HUES6 (cell line): ENCODE measurements at regions not wholly inside any gene's neighbourhood (a gene's known extent, or its start where the extent isn't known, plus 50 kb on each side); places are given as distances from the start of the nearest gene placed in this dataset.

Experiments
- H3K27ac ChIP-seq: 2 replicates; pipeline ENCODE4 v1.7.0; 2013; ENCODE audit warnings: low read depth, mild to moderate bottlenecking, low read length, inconsistent platforms
- H3K27me3 ChIP-seq: 2 replicates; pipeline ENCODE4 v1.6.1; 2013; ENCODE audit warnings: low read length; ENCODE audit not compliant: control insufficient read depth, insufficient read depth
- H3K36me3 ChIP-seq: 2 replicates; pipeline ENCODE4 v1.6.1; 2013; ENCODE audit warnings: low read length; ENCODE audit not compliant: control insufficient read depth, insufficient read depth
- H3K4me1 ChIP-seq: 2 replicates; pipeline ENCODE4 v1.6.1; 2013; ENCODE audit warnings: low read length; ENCODE audit not compliant: control insufficient read depth, insufficient read depth
- H3K4me3 ChIP-seq: 2 replicates; pipeline ENCODE4 v1.5.1; 2013; ENCODE audit warnings: low read depth, low read length
- H3K9ac ChIP-seq: one replicate; pipeline ENCODE4 v1.6.1; 2013; ENCODE audit warnings: mild to moderate bottlenecking, low read length
- H3K9me3 ChIP-seq: 2 replicates; pipeline ENCODE4 v1.6.1; 2013; ENCODE audit warnings: low read depth, low read length; ENCODE audit not compliant: control insufficient read depth, insufficient read depth

DNA sequence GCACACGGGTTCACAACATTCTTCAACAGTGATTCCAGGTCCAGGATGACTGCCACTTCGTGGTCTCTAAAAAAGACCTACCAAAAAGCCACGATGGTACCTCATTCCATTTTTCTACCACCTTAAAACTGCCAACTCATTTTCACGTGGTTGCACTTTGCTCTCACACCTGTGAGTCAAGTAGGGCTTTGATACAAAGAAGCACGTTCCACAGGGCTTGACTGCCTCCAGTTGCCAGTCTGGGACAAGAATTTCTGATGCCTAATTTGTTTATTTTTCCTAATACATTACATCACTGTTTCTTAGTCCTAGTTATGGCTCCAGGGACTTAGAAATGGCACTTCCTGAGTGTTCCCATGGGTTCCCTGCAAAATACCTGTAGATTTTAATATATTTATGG, 911.6 kb upstream of the EEF2KMT start:
- no peak overlapping the region for H3K27ac ChIP-seq
- no peak overlapping the region for H3K9ac ChIP-seq
- 0 out of 2 replicates have a peak, but pooled peaks cover 2% of the 10 kb centered on the region for H3K9me3 ChIP-seq
- H3K27me3 ChIP-seq: no peaks in the 10 kb centered on the region
- H3K4me3 ChIP-seq: no peak overlapping the region
- H3K36me3 ChIP-seq: no peaks in the 10 kb centered on the region
- peaks cover 6% of the 10 kb centered on the region; the same call in 1 of the 2 replicates for H3K4me1 ChIP-seq

DNA sequence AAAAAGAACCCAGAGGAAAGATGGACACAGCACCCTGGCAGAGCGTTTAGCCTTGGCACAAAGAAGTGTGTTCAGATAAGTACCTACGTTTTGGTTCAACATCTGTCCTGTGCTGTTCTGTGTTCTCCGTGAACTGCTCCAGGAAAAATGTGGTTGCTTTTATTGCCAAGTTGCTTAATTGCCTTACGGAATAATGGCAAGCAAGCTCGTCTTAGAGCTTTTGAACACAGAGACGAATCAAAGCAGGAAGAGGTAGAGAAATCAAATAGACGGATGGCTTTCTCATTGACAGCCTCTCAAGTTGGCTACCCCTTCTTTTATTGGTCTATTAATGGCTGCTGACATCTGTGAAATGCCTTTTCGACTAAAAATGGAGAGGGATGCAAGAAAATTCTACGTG, 911.1 kb upstream of the EEF2KMT start:
- Histone ChIP-seq H3K9ac (no peak overlapping the region), H3K36me3 (no peaks in the 10 kb centered on the region), H3K27ac (no peak overlapping the region), H3K4me3 (no peak overlapping the region), H3K27me3 (no peaks in the 10 kb centered on the region), H3K9me3 (0 out of 2 replicates have a peak, but pooled peaks cover 2% of the 10 kb centered on the region), H3K4me1 (peaks cover 6% of the 10 kb centered on the region; the same call in 1 of the 2 replicates)

DNA sequence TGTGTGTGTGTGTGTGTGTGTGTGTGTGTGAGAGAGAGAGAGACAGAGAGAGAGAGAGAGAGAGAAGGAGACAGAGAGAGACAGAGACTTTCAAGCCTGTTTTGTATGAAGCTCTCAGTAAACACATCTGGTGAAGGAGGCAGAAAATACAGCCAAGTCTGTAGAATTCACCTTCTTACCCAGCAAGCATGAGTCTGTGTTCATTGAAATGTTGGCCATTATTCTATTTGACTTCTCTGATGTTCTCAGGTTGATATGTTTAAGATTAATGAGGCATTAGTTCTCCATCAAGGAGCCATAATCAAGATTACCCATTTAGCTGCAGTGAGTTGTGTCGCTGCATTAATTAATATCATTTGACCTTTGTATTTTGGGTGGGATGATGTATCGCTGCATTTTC, 895.8 kb upstream of the EEF2KMT start:
- Histone ChIP-seq H3K27ac (no peak overlapping the region), H3K9ac (no peak overlapping the region), H3K4me3 (no peak overlapping the region), H3K27me3 (no peaks in the 10 kb centered on the region), H3K36me3 (no peaks in the 10 kb centered on the region), H3K9me3 (peaks cover 4% of the 10 kb centered on the region), H3K4me1 (peaks cover 1% of the 10 kb centered on the region; the same call in 1 of the 2 replicates)

DNA sequence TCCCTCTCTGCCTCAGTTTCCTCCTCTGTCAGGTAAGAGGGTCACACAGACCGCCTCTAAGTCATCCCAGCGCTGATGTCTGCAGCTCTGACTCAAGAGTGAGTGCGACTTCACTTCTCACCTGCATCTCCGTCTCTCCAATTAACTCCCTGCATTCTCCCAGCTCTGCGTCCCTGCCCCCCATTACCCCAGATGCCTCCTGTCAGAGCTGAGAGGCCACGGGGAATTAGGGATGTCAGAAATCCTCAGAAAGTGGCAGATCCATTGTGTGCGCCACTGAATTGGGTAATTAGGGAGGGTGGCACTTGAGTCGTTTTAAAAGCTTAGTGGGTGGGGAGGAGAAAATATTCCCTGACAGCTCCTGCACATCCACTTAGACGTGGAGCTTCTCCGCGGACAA, 885.4 kb upstream of the EEF2KMT start:
- no peaks in the 10 kb centered on the region for H3K36me3 ChIP-seq
- H3K27ac ChIP-seq: no peak overlapping the region
- no peaks in the 10 kb centered on the region for H3K9me3 ChIP-seq
- H3K4me1 ChIP-seq: peaks cover 27% of the 10 kb centered on the region
- H3K4me3 ChIP-seq: no peak overlapping the region
- peaks cover 11% of the 10 kb centered on the region; the same call in 1 of the 2 replicates for H3K27me3 ChIP-seq
- no peak overlapping the region for H3K9ac ChIP-seq

DNA sequence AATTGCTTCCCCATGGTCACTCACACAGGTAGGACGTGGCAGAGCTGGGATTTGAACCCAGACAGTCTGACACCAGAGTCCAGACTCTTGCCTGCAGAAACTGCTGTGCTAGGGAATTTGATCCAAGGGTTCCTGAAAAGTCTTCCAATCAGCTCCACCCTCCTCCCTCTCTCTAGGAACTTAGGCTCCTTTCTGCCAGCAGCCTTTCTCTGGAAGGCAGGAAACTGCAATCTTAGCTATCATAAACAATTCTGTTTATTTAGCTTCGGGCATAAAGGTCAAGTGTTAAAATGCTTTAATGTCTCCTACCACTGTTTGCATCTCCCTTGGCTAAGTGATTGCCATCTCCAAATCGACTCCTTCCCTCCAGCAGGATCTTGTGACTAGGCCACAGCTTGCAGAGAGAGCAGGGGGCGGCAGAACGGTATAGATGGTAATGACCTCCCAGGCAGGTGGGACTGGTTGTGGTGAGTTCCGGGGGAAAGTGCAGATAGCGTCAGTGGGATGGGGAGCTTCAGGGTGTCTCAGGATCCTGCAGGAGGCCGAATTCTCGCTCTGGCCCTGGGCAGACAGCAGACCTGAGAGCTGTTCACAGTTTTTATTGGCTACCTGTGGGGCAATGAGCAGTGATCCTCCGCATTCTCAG, 882.4 kb upstream of the EEF2KMT start:
- peaks cover 27% of the 10 kb centered on the region for H3K4me1 ChIP-seq

DNA sequence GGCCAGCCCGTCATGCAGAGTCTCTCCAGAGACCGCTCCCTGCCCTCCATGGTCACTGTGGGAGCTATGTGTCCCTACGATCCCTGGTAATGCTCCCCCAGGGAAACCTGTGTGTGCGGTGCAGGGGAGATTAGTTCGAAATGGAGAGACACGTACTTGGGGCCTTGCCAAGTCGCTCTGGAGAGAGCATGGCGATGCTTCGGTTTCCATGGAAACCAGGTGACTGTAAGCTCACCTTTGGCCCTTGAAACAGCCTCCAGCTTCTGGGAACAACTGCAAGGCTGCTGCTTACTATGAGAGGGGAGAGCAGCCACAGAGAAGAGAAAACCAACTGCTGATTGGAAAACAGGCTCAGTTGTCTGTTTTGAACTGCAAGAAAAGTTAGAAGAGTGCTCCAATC, 879.7 kb upstream of the EEF2KMT start:
- Histone ChIP-seq H3K36me3 (no peaks in the 10 kb centered on the region), H3K27ac (no peak overlapping the region), H3K9ac (no peak overlapping the region), H3K4me1 (peaks cover 12% of the 10 kb centered on the region), H3K9me3 (no peaks in the 10 kb centered on the region), H3K4me3 (no peak overlapping the region), H3K27me3 (peaks cover 4% of the 10 kb centered on the region; the same call in 1 of the 2 replicates)

More for the DNA sequence above, 882.4 kb upstream of the EEF2KMT start:
- no peak overlapping the region for H3K9ac ChIP-seq
- H3K36me3 ChIP-seq: no peaks in the 10 kb centered on the region
- H3K27me3 ChIP-seq: peaks cover 11% of the 10 kb centered on the region; the same call in 1 of the 2 replicates
- H3K4me3 ChIP-seq: no peak overlapping the region
- H3K27ac ChIP-seq: no peak overlapping the region
- no peaks in the 10 kb centered on the region for H3K9me3 ChIP-seq

DNA sequence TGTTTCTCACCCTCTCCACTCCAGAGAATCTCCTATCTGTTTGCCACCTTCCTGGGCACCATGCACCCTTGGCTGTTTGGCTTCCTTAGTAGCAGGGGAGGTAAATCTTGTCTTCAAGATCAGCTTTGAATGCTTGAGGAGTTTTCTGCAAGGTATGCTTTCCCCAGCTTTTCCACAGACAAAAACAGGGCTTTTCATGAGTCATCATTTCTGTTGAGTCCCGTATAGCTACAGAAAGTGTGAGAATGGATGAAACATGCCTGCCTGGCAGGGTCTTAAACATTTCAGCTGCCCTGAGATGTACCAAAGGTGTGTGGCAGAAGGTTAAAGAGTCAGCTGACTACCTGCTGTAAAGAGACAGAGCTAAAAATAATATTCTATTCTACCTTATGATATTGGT, 875.2 kb upstream of the EEF2KMT start:
- no peak overlapping the region for H3K27ac ChIP-seq
- no peaks in the 10 kb centered on the region for H3K27me3 ChIP-seq
- no peaks in the 10 kb centered on the region for H3K4me1 ChIP-seq
- H3K9ac ChIP-seq: no peak overlapping the region
- peaks cover 8% of the 10 kb centered on the region for H3K9me3 ChIP-seq
- no peak overlapping the region for H3K4me3 ChIP-seq
- H3K36me3 ChIP-seq: no peaks in the 10 kb centered on the region

DNA sequence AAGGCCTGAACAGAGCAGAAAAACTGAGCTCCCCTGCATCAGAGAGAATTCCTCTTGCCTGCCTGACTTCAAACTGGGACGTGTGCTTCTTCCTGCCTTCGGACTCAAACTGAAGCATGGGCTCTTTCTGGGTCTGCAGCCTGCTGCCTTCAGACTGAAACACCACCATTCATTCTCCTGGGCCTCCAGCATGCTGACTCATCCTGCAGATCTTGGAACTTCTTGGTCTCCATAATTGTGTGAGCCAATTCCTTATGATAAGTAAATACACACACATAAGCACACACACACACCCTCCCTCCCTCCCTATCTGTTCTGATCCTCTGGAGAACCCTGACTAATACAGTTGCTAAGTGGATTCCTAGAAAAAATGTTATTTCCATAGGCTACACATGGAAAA, 874.3 kb upstream of the EEF2KMT start:
- Histone ChIP-seq H3K36me3 (no peaks in the 10 kb centered on the region), H3K27me3 (no peaks in the 10 kb centered on the region), H3K4me1 (no peaks in the 10 kb centered on the region), H3K9me3 (peaks cover 8% of the 10 kb centered on the region), H3K27ac (no peak overlapping the region), H3K9ac (no peak overlapping the region), H3K4me3 (no peak overlapping the region)

DNA sequence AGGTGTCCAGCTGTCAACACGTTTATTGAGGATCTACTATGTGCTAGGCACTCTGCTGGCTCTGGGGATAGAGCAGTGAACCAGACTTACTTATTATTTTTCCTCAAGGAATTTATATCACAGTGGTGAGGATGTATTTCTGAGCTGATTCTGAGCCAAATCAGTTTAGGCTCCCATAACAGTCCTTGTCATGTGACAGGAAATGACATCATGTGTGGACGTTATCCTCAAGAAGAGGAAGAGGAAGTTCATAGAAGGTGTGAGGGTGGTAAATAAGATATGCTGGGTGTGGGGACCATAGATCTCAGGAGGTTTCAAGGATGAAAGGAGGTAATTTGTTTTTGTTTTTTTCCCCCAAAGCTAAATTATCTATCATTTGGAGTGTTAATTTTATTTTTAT, 873.5 kb upstream of the EEF2KMT start:
- H3K9me3 ChIP-seq: peaks cover 8% of the 10 kb centered on the region
- peaks cover 5% of the 10 kb centered on the region; the same call in 1 of the 2 replicates for H3K4me1 ChIP-seq
- no peaks in the 10 kb centered on the region for H3K36me3 ChIP-seq
- H3K27me3 ChIP-seq: no peaks in the 10 kb centered on the region
- H3K27ac ChIP-seq: no peak overlapping the region
- H3K4me3 ChIP-seq: no peak overlapping the region
- no peak overlapping the region for H3K9ac ChIP-seq

DNA sequence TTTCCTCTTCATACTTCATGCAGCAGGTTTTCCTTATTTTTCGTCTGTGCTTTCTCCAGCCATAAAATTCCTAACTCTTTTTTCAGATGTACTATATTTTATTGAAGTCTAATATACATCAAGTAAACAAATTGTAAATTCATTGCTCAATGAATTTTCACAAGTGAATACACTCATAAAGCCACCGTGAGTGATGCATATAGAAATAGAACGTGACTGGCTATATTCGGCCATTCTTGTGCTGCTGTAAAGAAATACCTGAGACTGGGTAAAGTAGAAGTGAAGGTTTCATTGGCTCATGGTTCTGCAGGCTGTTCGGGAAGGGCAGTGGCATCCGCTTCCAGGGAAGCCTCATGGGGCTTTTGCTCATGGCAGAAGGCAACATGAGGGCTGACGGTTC, 868.4 kb upstream of the EEF2KMT start:
- peaks cover 5% of the 10 kb centered on the region for H3K9me3 ChIP-seq
- no peak overlapping the region for H3K27ac ChIP-seq
- H3K4me3 ChIP-seq: no peak overlapping the region
- no peak overlapping the region for H3K9ac ChIP-seq
- no peaks in the 10 kb centered on the region for H3K36me3 ChIP-seq
- H3K27me3 ChIP-seq: no peaks in the 10 kb centered on the region
- peaks cover 5% of the 10 kb centered on the region; the same call in 1 of the 2 replicates for H3K4me1 ChIP-seq

DNA sequence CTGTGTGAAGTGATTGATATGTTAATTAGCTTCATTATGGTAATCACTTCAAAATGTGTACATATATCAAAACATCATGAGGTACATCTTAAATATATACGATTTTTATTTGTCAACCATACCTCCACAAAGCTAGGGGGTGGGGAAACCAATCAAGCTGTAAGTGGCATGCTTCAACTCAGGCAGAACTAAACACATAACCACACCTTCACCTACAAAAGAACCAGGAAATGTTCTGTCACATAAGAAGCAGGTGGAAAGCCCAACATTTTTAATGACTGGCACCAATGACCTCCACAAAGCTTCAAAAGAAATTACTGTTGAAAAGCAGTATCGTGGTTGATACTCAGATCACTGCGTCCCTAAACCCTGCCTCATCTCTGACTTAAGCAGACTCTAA, 867.7 kb upstream of the EEF2KMT start:
- Histone ChIP-seq H3K9ac (no peak overlapping the region), H3K4me3 (no peak overlapping the region), H3K9me3 (no peaks in the 10 kb centered on the region), H3K36me3 (no peaks in the 10 kb centered on the region), H3K4me1 (peaks cover 5% of the 10 kb centered on the region; the same call in 1 of the 2 replicates), H3K27me3 (no peaks in the 10 kb centered on the region), H3K27ac (no peak overlapping the region)
